CD4-positive, CD25-positive, alpha-beta regulatory T cell (primary cell): ENCODE measurements at regions not wholly inside any gene's neighbourhood (a gene's known extent, or its start where the extent isn't known, plus 50 kb on each side); places are given as distances from the start of the nearest gene placed in this dataset.

ENCODE experiments used
- ATAC-seq, 2 donors: fragments of 150-1000 bp; cut with Tn5 transposase; one replicate each; pipeline ENCODE4 v1.10.0; 2021; ENCODE audit warnings: low read depth in 2 of 2, moderate number of reproducible peaks in 2 of 2, moderate library complexity in 1 of 2
- DNase-seq, 3 donors: peaks; one replicate each; pipeline versions ENCODE4 v3.0.0 to v3.0.0-alpha.2; 2012 to 2022; ENCODE audit warnings: mixed read lengths in 1 of 3
- H3K27ac ChIP-seq: one replicate; pipeline ENCODE4 v1.7.0; 2013; ENCODE audit warnings: mild to moderate bottlenecking, low read length; ENCODE audit not compliant: insufficient read depth, poor library complexity, severe bottlenecking
- H3K27me3 ChIP-seq: one replicate; pipeline ENCODE4 v1.7.0; 2013; ENCODE audit warnings: low read length; ENCODE audit not compliant: control insufficient read depth, insufficient read depth
- H3K36me3 ChIP-seq: one replicate; pipeline ENCODE4 v1.7.0; 2013; ENCODE audit warnings: mild to moderate bottlenecking, low read length, moderate library complexity; ENCODE audit not compliant: control insufficient read depth, insufficient read depth
- H3K4me1 ChIP-seq: 2 replicates; pipeline ENCODE4 v1.7.0; 2013; ENCODE audit warnings: mild to moderate bottlenecking, low read length; ENCODE audit not compliant: insufficient read depth, control insufficient read depth, poor library complexity, severe bottlenecking
- H3K4me3 ChIP-seq: one replicate; pipeline ENCODE4 v1.7.0; 2013; ENCODE audit warnings: low read depth, mild to moderate bottlenecking, low read length, moderate library complexity
- H3K9me3 ChIP-seq, 2 experiments: 1 replicate in 1 of 2; 2 replicates in 1 of 2; pipeline ENCODE4 v1.7.0; 2013; ENCODE audit warnings: low read length in 2 of 2, mild to moderate bottlenecking in 1 of 2, moderate library complexity in 1 of 2; ENCODE audit not compliant: control insufficient read depth in 2 of 2
- H3K27ac Mint-ChIP-seq, 3 donors: one replicate each; pipeline ENCODE4 v1.8.0; 2020 to 2022; ENCODE audit warnings: mild to moderate bottlenecking in 3 of 3, mixed read lengths in 3 of 3, moderate library complexity in 2 of 3
- H3K27me3 Mint-ChIP-seq: one replicate; pipeline ENCODE4 v1.8.0; 2022; ENCODE audit warnings: mild to moderate bottlenecking, mixed read lengths
- H3K36me3 Mint-ChIP-seq: one replicate; pipeline ENCODE4 v1.8.0; 2020; ENCODE audit warnings: mixed read lengths
- H3K4me1 Mint-ChIP-seq, 4 donors: one replicate each; pipeline ENCODE4 v1.8.0; 2020 to 2022; ENCODE audit warnings: mixed read lengths in 4 of 4, mild to moderate bottlenecking in 1 of 4
- H3K4me3 Mint-ChIP-seq, 4 donors: one replicate each; pipeline ENCODE4 v1.8.0; 2020 to 2022; ENCODE audit warnings: mild to moderate bottlenecking in 4 of 4, mixed read lengths in 4 of 4, moderate library complexity in 3 of 4
- H3K9me3 Mint-ChIP-seq, 7 donors: one replicate each; pipeline ENCODE4 v1.8.0; 2020 to 2022; ENCODE audit warnings: mixed read lengths in 7 of 7, mild to moderate bottlenecking in 3 of 7, moderate library complexity in 2 of 7

DNA sequence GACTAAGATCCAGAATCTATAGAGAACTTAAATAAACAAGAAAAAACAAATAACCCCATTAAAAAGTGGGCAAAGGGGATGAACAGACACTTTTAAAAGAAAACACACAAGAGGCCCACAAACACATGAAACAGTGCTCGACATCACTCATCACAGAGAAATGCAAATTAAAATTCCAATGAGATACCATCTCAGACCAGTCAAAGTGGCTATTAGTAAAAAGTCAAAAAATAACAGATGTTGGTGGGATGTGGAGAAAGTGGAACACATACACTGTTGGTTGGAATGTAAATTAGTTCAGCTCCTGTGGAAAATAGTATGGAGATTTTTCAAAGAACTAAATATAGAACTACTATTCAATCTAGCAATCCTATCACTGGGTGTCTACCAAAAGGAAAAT is 143.1 kb downstream of the IFI44 start:
- Mint-ChIP-seq H3K27ac (no peak overlapping the region), H3K4me3 (no peak overlapping the region), H3K36me3 (no peaks in the 10 kb centered on the region), H3K27me3 (no peaks in the 10 kb centered on the region), H3K9me3 (peaks cover 0 to 3% (median 0%) of the 10 kb centered on the region in 7 donors), H3K4me1 (no peaks in the 10 kb centered on the region)
- H3K9me3 ChIP-seq, result no peaks in the 10 kb centered on the region
- DNase-seq, result no peak
- H3K4me3 ChIP-seq, result no peak overlapping the region
- no peak for ATAC-seq
- no peaks in the 10 kb centered on the region for H3K4me1 ChIP-seq
- no peak overlapping the region for H3K27ac ChIP-seq
- no peaks in the 10 kb centered on the region for H3K36me3 ChIP-seq
- no peaks in the 10 kb centered on the region for H3K27me3 ChIP-seq

DNA sequence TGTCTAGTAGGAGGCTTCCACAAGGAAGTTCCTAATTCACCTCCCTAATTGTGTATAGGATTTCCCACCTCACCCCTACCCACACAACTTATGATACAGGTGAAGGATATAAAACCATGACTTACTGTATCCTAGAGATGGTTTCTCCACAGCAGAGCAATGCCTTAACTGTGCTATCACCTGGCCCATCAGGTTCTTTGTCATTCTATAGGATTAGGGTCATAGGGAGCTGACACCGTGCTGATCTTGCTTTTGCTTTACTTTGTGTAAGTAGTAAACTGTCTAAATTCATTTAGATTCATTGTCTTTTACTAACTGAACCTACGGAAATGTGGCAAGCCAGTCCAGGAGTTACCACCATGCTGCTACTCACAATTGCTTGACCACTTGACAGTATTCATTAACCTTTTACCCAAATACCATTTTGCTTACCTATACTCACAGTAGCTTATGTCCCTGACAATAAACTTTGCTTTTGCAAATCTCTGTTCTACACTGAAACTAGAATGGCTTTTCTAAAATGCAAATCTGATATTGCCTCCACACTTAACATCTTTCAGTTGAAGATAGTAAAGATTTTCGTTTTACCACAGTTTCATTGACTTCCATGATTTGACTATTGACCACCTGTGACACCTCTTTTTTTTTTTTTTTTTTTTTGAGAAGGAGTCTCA is 147.6 kb downstream of the IFI44 start:
- Histone ChIP-seq H3K27ac (no peak overlapping the region), H3K9me3 (no peaks in the 10 kb centered on the region), H3K36me3 (no peaks in the 10 kb centered on the region), H3K4me3 (no peak overlapping the region), H3K4me1 (no peaks in the 10 kb centered on the region), H3K27me3 (no peaks in the 10 kb centered on the region)
- Mint-ChIP-seq H3K27me3 (no peaks in the 10 kb centered on the region), H3K4me3 (no peak overlapping the region), H3K4me1 (no peaks in the 10 kb centered on the region), H3K9me3 (peaks cover 0 to 2% (median 0%) of the 10 kb centered on the region in 7 donors), H3K27ac (no peak overlapping the region), H3K36me3 (no peaks in the 10 kb centered on the region)
- DNase-seq (no peak), ATAC-seq (no peak)

DNA sequence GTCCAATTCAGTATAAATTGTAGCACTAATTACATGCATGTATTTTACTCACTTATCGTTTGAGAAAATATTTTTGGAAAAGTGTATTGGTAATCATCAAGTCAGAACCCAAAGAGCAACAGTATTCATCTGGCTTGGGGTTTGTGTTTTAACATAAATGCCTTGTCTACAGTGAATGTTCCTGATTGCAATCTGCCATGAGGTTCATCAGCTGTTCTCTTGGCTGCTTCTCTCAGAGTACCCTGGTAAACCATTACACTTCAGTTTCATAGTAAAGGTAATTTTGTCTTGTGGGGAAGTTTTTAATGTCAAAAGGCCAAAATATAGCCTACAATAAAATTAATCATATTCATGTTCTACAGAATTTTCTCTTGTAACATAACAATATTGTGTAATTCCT is 150.3 kb downstream of the IFI44 start:
- Histone ChIP-seq H3K27ac (no peak overlapping the region), H3K36me3 (no peaks in the 10 kb centered on the region), H3K4me3 (no peak overlapping the region), H3K27me3 (no peaks in the 10 kb centered on the region), H3K4me1 (no peaks in the 10 kb centered on the region), H3K9me3 (no peaks in the 10 kb centered on the region)
- ATAC-seq (no peak), DNase-seq (no peak)
- no peak overlapping the region for H3K4me3 Mint-ChIP-seq
- H3K36me3 Mint-ChIP-seq, result no peaks in the 10 kb centered on the region
- H3K27ac Mint-ChIP-seq, result no peak overlapping the region
- H3K27me3 Mint-ChIP-seq, result no peaks in the 10 kb centered on the region
- H3K9me3 Mint-ChIP-seq, result peaks cover 0 to 2% (median 0%) of the 10 kb centered on the region in 7 donors
- no peaks in the 10 kb centered on the region for H3K4me1 Mint-ChIP-seq

DNA sequence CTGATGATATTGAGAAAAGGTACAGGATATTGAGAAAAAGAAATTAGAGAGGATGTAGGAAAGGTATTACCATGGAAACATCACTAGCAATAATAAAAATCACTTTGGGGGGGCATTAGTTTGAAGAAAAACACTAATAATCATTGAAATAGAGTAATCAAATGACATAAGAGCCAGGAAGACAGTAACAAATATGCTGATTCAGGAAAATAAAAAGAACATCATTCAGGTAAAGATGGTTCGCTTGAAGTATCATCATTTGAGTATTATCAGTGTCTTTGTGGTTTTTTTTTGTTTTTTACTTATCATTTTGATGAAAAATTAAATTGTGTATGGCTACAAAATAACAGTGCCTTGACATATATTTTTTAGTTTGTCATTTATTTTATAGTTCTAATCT is 164.5 kb downstream of the IFI44 start:
- Histone ChIP-seq H3K4me3 (no peak overlapping the region), H3K4me1 (no peaks in the 10 kb centered on the region), H3K36me3 (no peaks in the 10 kb centered on the region), H3K27me3 (no peaks in the 10 kb centered on the region), H3K27ac (no peak overlapping the region), H3K9me3 (no peaks in the 10 kb centered on the region)
- H3K4me3 Mint-ChIP-seq, result no peak overlapping the region
- DNase-seq, result no peak
- no peaks in the 10 kb centered on the region for H3K4me1 Mint-ChIP-seq
- ATAC-seq, result no peak
- H3K27ac Mint-ChIP-seq, result no peak overlapping the region
- no peaks in the 10 kb centered on the region for H3K36me3 Mint-ChIP-seq
- no peaks in the 10 kb centered on the region for H3K9me3 Mint-ChIP-seq
- H3K27me3 Mint-ChIP-seq, result no peaks in the 10 kb centered on the region

DNA sequence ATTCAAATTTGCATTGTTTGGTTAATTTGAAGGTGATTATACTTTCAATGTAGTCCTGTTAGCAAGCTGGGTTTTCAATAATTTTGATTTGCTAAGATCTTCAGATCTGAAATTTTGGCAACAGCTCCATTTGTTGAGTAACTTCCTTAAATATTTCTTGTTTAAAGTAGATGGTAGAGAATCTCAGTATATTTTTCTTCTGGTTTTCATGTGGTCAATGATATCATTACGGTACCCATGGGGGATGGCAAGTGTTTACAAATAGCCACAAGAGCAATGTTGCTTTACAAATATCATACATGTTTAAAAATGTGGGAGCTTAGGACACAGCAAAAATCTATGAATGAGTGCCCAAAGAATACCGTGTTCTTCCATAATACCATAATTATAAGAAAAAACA is 175.9 kb downstream of the IFI44 start:
- Histone ChIP-seq H3K36me3 (no peaks in the 10 kb centered on the region), H3K4me1 (no peaks in the 10 kb centered on the region), H3K4me3 (no peak overlapping the region), H3K27me3 (no peaks in the 10 kb centered on the region), H3K27ac (no peak overlapping the region), H3K9me3 (no peaks in the 10 kb centered on the region)
- DNase-seq, result no peak
- no peaks in the 10 kb centered on the region for H3K4me1 Mint-ChIP-seq
- H3K9me3 Mint-ChIP-seq, result peaks cover 0 to 1% (median 0%) of the 10 kb centered on the region in 7 donors
- no peak for ATAC-seq
- no peak overlapping the region for H3K27ac Mint-ChIP-seq
- H3K36me3 Mint-ChIP-seq, result no peaks in the 10 kb centered on the region
- H3K4me3 Mint-ChIP-seq, result no peak overlapping the region
- no peaks in the 10 kb centered on the region for H3K27me3 Mint-ChIP-seq

DNA sequence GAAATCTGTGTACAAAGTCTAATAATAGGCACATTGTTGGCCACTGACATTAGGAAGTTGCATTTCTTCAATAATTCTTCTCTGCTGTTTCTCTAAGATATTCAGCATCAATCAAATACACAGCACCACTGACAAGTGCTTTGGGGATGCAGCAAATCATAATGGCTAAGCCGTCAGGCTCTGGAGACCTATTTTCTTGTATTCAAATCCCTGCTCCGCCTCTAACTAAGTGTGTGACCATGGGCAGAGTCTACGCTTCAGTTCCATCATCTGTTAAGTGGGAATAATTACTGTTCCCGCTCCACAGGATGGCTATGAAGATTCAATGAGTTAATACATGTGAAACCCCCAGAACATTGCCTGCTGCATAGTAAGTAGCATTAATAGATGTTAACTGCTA is 176.9 kb downstream of the ADGRL4 start:
- Mint-ChIP-seq H3K4me1 (peaks cover 0 to 4% (median 0%) of the 10 kb centered on the region in 4 donors), H3K27me3 (no peaks in the 10 kb centered on the region), H3K27ac (no peak overlapping the region), H3K4me3 (no peak overlapping the region), H3K36me3 (no peaks in the 10 kb centered on the region), H3K9me3 (peaks cover 0 to 2% (median 0%) of the 10 kb centered on the region in 7 donors)
- Histone ChIP-seq H3K4me3 (no peak overlapping the region), H3K4me1 (no peaks in the 10 kb centered on the region), H3K27ac (no peak overlapping the region), H3K9me3 (no peaks in the 10 kb centered on the region), H3K36me3 (no peaks in the 10 kb centered on the region), H3K27me3 (no peaks in the 10 kb centered on the region)
- no peak for ATAC-seq
- DNase-seq, result no peak

DNA sequence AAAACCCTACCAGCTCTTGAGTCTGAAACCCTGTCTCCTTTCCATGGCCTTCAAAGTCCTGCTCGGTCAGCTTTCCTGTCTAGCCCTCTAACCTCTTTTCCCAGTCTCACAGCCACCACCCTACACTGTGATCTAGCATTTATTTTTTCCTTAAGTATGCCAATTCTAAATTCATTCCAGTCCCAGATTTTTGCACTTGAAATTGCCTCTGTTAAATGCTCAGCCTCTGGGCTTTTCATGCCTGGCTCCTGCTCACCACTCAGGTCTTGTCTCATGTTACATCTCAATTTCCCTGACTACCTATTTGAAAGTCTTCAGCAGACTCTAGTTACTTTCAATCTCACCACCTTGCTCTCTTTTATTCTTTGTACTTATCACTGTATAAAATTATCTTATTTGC is 176.2 kb downstream of the ADGRL4 start:
- Histone ChIP-seq H3K4me1 (no peaks in the 10 kb centered on the region), H3K4me3 (no peak overlapping the region), H3K36me3 (no peaks in the 10 kb centered on the region), H3K27me3 (no peaks in the 10 kb centered on the region), H3K27ac (no peak overlapping the region), H3K9me3 (no peaks in the 10 kb centered on the region)
- DNase-seq (no peak), ATAC-seq (no peak)
- H3K27ac Mint-ChIP-seq, result no peak overlapping the region
- no peaks in the 10 kb centered on the region for H3K36me3 Mint-ChIP-seq
- no peaks in the 10 kb centered on the region for H3K27me3 Mint-ChIP-seq
- H3K4me1 Mint-ChIP-seq, result peaks cover 0 to 4% (median 0%) of the 10 kb centered on the region in 4 donors
- no peak overlapping the region for H3K4me3 Mint-ChIP-seq
- H3K9me3 Mint-ChIP-seq, result peaks cover 0 to 2% (median 0%) of the 10 kb centered on the region in 7 donors

DNA sequence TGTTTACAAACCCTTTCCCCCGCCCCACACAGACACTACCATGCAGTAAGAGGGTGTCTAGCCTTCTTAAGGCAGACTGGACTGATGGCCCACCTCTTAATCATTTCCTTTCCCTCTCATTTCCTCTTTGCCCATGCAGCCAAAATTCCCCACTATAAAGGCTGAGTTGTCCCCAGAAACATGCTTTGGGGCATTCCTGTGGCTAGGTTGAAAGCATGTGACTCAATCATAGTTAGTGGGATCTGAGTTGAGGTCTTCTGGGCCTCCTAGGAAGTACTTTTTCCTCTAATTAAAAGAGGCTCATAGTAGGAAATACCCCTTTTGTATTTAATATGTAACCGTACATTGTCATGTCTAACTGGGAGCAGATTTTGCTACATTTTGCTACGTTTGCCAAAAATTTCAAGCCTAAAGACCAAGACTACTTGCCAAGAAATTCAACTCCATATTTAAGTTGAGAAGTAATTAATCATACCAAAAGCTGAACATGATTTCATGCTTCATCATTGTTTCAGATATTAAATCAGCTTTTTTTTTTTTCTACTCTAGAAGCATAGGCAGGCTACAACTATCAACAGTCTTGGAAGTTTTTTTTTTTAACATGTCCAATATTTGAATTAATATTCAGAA is 174.7 kb downstream of the ADGRL4 start:
- Mint-ChIP-seq H3K4me3 (no peak overlapping the region), H3K4me1 (peaks cover 0 to 6% (median under 1%) of the 10 kb centered on the region in 4 donors), H3K9me3 (peaks cover 0 to 2% (median 0%) of the 10 kb centered on the region in 7 donors), H3K27me3 (no peaks in the 10 kb centered on the region), H3K36me3 (no peaks in the 10 kb centered on the region), H3K27ac (no peak overlapping the region)
- Histone ChIP-seq H3K4me1 (no peaks in the 10 kb centered on the region), H3K27ac (no peak overlapping the region), H3K4me3 (no peak overlapping the region), H3K9me3 (no peaks in the 10 kb centered on the region), H3K27me3 (no peaks in the 10 kb centered on the region), H3K36me3 (no peaks in the 10 kb centered on the region)
- ATAC-seq (no peak), DNase-seq (no peak)
